Trophoblast cell (in vitro differentiated cells and primary cell): ENCODE measurements at regions not wholly inside any gene's neighbourhood (a gene's known extent, or its start where the extent isn't known, plus 50 kb on each side); places are given as distances from the start of the nearest gene placed in this dataset.
"Not testable (repeated sequence)": the region's sequence is repeated elsewhere in the genome, so short reads cannot be mapped to it uniquely, and the experiment has no call there.

Experiments
- DNase-seq, 2 donors: peaks; one replicate each; pipeline ENCODE4 v3.0.0-alpha.2; 2016
- H2AFZ ChIP-seq: 2 replicates; pipeline ENCODE4 v1.6.1; 2013; ENCODE audit warnings: low read length, moderate library complexity, mild to moderate bottlenecking; ENCODE audit not compliant: insufficient read depth, poor library complexity
- H2AK5ac ChIP-seq: 2 replicates; pipeline ENCODE4 v1.6.1; 2013; ENCODE audit warnings: mild to moderate bottlenecking, low read length
- H2BK120ac ChIP-seq: 2 replicates; pipeline ENCODE4 v1.6.1; 2013; ENCODE audit warnings: low read length, mild to moderate bottlenecking, moderate library complexity; ENCODE audit not compliant: insufficient read depth, poor library complexity
- H2BK12ac ChIP-seq: 2 replicates; pipeline ENCODE4 v1.6.1; 2013; ENCODE audit warnings: mild to moderate bottlenecking, low read length, moderate library complexity
- H2BK5ac ChIP-seq: 2 replicates; pipeline ENCODE4 v1.6.1; 2013; ENCODE audit warnings: low read length, low read depth, moderate library complexity, mild to moderate bottlenecking; ENCODE audit not compliant: poor library complexity
- H3K14ac ChIP-seq: 2 replicates; pipeline ENCODE4 v1.6.1; 2013; ENCODE audit warnings: mild to moderate bottlenecking, low read length
- H3K18ac ChIP-seq: 2 replicates; pipeline ENCODE4 v1.6.1; 2013; ENCODE audit warnings: mild to moderate bottlenecking, low read length
- H3K23ac ChIP-seq: 2 replicates; pipeline ENCODE4 v1.6.1; 2013; ENCODE audit warnings: low read length
- H3K27ac ChIP-seq: 2 replicates; pipeline ENCODE4 v1.5.1; 2013; ENCODE audit warnings: low read depth, mild to moderate bottlenecking, inconsistent platforms, low read length, moderate library complexity
- H3K27me3 ChIP-seq: 2 replicates; pipeline ENCODE4 v1.6.1; 2013; ENCODE audit warnings: inconsistent platforms, mild to moderate bottlenecking, low read length, moderate library complexity; ENCODE audit not compliant: insufficient read depth
- H3K36me3 ChIP-seq, 2 experiments: 1 replicate in 1 of 2; 2 replicates in 1 of 2; pipeline ENCODE4 v1.6.1; 2013; ENCODE audit warnings: low read length in 2 of 2, mild to moderate bottlenecking in 2 of 2, moderate library complexity in 1 of 2; ENCODE audit not compliant: insufficient read depth in 2 of 2, control insufficient read depth in 1 of 2
- H3K4ac ChIP-seq: 2 replicates; pipeline ENCODE4 v1.6.1; 2013; ENCODE audit warnings: low read depth, mild to moderate bottlenecking, low read length, moderate library complexity
- H3K4me1 ChIP-seq, 2 experiments: 1 replicate in 1 of 2; 2 replicates in 1 of 2; pipeline ENCODE4 v1.6.1; 2013; ENCODE audit warnings: low read length in 2 of 2, mild to moderate bottlenecking in 2 of 2, moderate library complexity in 1 of 2; ENCODE audit not compliant: insufficient read depth in 2 of 2, control insufficient read depth in 1 of 2
- H3K4me2 ChIP-seq: 2 replicates; pipeline ENCODE4 v1.6.1; 2013; ENCODE audit warnings: inconsistent platforms, mild to moderate bottlenecking, low read length, moderate library complexity
- H3K4me3 ChIP-seq: 2 replicates; pipeline ENCODE4 v1.5.1; 2013; ENCODE audit warnings: mild to moderate bottlenecking, low read depth, low read length, inconsistent platforms
- H3K79me1 ChIP-seq: one replicate; pipeline ENCODE4 v1.6.1; 2013; ENCODE audit warnings: low read length
- H3K79me2 ChIP-seq: 2 replicates; pipeline ENCODE4 v1.6.1; 2013; ENCODE audit warnings: low read length, mild to moderate bottlenecking; ENCODE audit not compliant: control insufficient read depth, insufficient read depth, poor library complexity
- H3K9ac ChIP-seq: 2 replicates; pipeline ENCODE4 v1.6.1; 2013; ENCODE audit warnings: mild to moderate bottlenecking, low read length
- H3K9me3 ChIP-seq: 2 replicates; pipeline ENCODE4 v1.6.1; 2013; ENCODE audit warnings: low read depth, mild to moderate bottlenecking, control low read depth, inconsistent platforms, low read length; ENCODE audit not compliant: insufficient read depth
- H4K12ac ChIP-seq: 2 replicates; pipeline ENCODE4 v1.6.1; 2013; ENCODE audit warnings: low read depth, mild to moderate bottlenecking, low read length, moderate library complexity
- H4K8ac ChIP-seq: 2 replicates; pipeline ENCODE4 v1.6.1; 2013; ENCODE audit warnings: low read depth, mild to moderate bottlenecking, low read length, moderate library complexity
- H4K91ac ChIP-seq: one replicate; pipeline ENCODE4 v1.6.1; 2013; ENCODE audit warnings: low read depth, mild to moderate bottlenecking, low read length, moderate library complexity
- WGBS: extraction: QIAGEN DNeasy Blood & Tissue Kit; methylation state at CpG from one replicate; pipeline ENCODE4 v1.1.7; 2013; ENCODE audit warnings: missing lambda C conversion rate; ENCODE audit not compliant: insufficient read length, insufficient coverage; ENCODE audit errors: extremely low coverage; 5-methylcytosine and 5-hydroxymethylcytosine counted together

DNA sequence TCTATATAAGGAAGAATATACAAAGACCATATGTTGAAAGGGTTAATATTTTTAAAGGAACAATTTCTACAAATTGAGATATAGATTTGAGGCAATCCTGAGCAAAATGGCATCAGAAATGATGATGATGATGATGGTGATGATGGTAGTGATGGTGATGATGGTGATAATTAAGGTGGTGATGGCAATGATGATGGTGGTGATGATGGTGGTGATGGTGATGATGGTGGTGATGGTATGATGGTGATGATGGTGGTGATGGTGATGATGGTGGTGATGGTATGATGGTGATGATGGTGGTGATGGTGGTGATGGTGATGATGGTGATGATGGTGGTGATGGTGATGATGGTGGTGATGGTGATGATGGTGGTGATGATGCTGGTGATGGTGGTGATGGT is 150.1 kb upstream of the IRX1 start:
- not testable (repeated sequence) for H3K27me3 ChIP-seq, H3K4me2 ChIP-seq, H2AK5ac ChIP-seq, H2AFZ ChIP-seq, H2BK120ac ChIP-seq, H4K8ac ChIP-seq, DNase-seq, H2BK5ac ChIP-seq, H3K23ac ChIP-seq, H3K79me1 ChIP-seq, H4K91ac ChIP-seq, H3K4ac ChIP-seq, H4K12ac ChIP-seq, H2BK12ac ChIP-seq, H3K18ac ChIP-seq, H3K14ac ChIP-seq, H3K36me3 ChIP-seq, H3K27ac ChIP-seq, H3K79me2 ChIP-seq, H3K9ac ChIP-seq, H3K4me1 ChIP-seq, H3K4me3 ChIP-seq
- H3K9me3 ChIP-seq: peaks cover 14% of the 10 kb centered on the region

DNA sequence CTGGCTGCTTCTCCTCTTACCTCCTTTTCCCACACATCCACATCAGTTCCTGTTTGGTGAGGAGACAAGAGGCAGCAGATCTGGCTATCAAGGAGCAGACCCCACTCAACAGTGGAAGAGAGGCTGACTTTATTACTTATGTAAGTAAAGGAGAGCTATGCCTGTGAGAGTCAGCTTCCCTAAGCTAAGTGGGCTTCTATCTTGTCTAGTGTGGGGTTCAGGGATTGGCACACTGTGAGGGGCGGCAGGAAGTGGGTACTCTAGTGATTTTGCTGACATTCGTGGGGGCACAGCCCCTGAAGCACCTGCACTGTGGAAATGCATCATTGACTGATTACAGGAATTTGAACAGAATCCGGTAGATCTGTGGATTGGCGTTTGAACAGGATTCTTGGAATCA is 163.5 kb upstream of the IRX1 start:
- Histone ChIP-seq H3K79me2 (no peaks in the 10 kb centered on the region), H3K4me2 (no peak overlapping the region), H3K9ac (no peak overlapping the region), H2BK120ac (no peak overlapping the region), H3K36me3 (no peaks in the 10 kb centered on the region), H2BK12ac (no peak overlapping the region), H3K14ac (no peak overlapping the region), H2AK5ac (no peak overlapping the region), H3K79me1 (no peaks in the 10 kb centered on the region), H3K4ac (no peak overlapping the region), H2BK5ac (no peak overlapping the region), H3K27me3 (no peaks in the 10 kb centered on the region), H4K91ac (no peak overlapping the region), H4K8ac (no peak overlapping the region), H2AFZ (no peak overlapping the region), H3K4me3 (no peak overlapping the region), H3K9me3 (no peaks in the 10 kb centered on the region), H3K4me1 (no peaks in the 10 kb centered on the region), H3K18ac (no peak overlapping the region), H3K27ac (no peak overlapping the region), H3K23ac (no peak overlapping the region), H4K12ac (no peak overlapping the region)
- WGBS: no CpG with 5 or more reads among the region's 4 CpGs
- no peak for DNase-seq

DNA sequence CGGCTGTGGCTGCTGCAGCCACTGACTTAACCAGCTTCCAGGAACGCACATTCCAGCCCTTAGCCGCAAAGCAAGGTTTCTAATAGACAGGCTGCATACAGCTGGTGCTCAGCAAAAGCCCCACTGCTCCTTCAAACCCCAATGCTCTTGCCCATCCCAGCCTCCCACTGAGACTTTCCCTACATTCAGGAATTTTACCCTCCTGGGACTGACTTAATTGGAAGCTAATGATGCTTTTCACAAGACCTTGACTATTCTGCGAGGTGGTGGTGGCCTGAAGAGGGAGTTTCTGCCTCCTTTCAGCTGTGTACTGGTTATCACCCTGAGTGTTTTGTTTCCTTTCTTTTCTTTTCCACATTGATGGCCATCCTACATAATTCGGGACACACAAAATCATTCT is 164.9 kb upstream of the IRX1 start:
- H2BK5ac ChIP-seq: no peak overlapping the region
- no peak overlapping the region for H3K4me3 ChIP-seq
- no CpG with 5 or more reads among the region's 5 CpGs for WGBS
- H2BK12ac ChIP-seq: no peak overlapping the region
- H3K18ac ChIP-seq: no peak overlapping the region
- no peak overlapping the region for H3K4ac ChIP-seq
- no peak overlapping the region for H2AK5ac ChIP-seq
- H2AFZ ChIP-seq: no peak overlapping the region
- H2BK120ac ChIP-seq: no peak overlapping the region
- H3K79me2 ChIP-seq: no peaks in the 10 kb centered on the region
- no peaks in the 10 kb centered on the region for H3K27me3 ChIP-seq
- H3K9me3 ChIP-seq: no peaks in the 10 kb centered on the region
- no peak overlapping the region for H4K8ac ChIP-seq
- no peak overlapping the region for H4K91ac ChIP-seq
- H3K4me2 ChIP-seq: no peak overlapping the region
- H3K36me3 ChIP-seq: no peaks in the 10 kb centered on the region
- H3K79me1 ChIP-seq: no peaks in the 10 kb centered on the region
- H3K14ac ChIP-seq: no peak overlapping the region
- H4K12ac ChIP-seq: no peak overlapping the region
- no peak overlapping the region for H3K23ac ChIP-seq
- no peaks in the 10 kb centered on the region for H3K4me1 ChIP-seq
- DNase-seq: no peak
- H3K9ac ChIP-seq: no peak overlapping the region
- H3K27ac ChIP-seq: no peak overlapping the region

DNA sequence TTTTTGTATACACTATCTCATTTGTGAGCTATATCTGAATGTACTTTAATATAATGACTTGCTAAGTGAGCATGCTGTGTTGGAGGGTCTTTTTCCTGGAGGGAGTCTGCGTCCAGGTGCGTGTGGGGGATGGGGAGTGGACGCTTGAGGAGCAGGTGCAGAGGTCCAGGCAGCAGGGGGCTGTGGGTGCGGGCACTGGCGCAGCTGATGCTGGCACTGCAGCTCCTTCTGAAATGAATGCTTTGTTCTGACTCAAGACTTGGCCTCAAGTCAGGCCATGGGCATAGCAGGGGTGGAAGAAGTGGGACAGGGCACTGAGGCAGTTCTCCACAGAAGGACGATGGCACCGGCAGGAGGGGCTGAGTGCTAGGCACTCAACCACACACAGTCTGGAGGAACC is 165.7 kb upstream of the IRX1 start:
- no peaks in the 10 kb centered on the region for H3K9me3 ChIP-seq
- no CpG with 5 or more reads among the region's 7 CpGs for WGBS

DNA sequence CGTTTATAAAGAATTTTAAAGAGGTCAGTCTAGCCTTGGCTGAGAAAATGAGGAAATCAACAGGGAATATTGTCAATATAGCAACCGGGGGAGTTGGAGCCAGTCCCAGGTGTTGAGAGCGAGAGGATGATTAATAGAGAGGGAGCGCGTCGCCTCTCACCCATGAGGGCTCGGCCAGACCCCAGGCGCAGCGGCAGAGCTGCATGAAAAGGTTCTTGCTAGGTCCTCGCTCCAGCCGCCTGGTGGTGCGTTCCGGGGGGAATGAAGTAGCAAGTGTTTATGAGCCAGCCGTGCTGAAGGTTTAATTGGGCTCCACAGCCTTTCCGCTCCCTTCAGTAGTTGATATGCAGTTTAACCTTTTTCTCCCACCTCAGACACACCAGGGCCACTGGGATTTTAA is 167.3 kb upstream of the IRX1 start:
- no peaks in the 10 kb centered on the region for H3K36me3 ChIP-seq
- no peak overlapping the region for H3K23ac ChIP-seq
- H3K79me2 ChIP-seq: no peaks in the 10 kb centered on the region
- H3K27me3 ChIP-seq: no peaks in the 10 kb centered on the region
- no peaks in the 10 kb centered on the region for H3K9me3 ChIP-seq
- H2AK5ac ChIP-seq: no peak overlapping the region
- no peak overlapping the region for H3K4ac ChIP-seq
- WGBS: no CpG with 5 or more reads among the region's 15 CpGs
- H4K8ac ChIP-seq: no peak overlapping the region
- no peak overlapping the region for H3K4me2 ChIP-seq
- H3K14ac ChIP-seq: no peak overlapping the region
- H3K4me3 ChIP-seq: no peak overlapping the region
- no peak overlapping the region for H3K27ac ChIP-seq
- no peaks in the 10 kb centered on the region for H3K79me1 ChIP-seq
- no peak overlapping the region for H2BK12ac ChIP-seq
- no peak overlapping the region for H2AFZ ChIP-seq
- no peak overlapping the region for H2BK5ac ChIP-seq
- H4K91ac ChIP-seq: no peak overlapping the region
- no peak overlapping the region for H2BK120ac ChIP-seq
- no peaks in the 10 kb centered on the region for H3K4me1 ChIP-seq
- H3K9ac ChIP-seq: no peak overlapping the region
- H4K12ac ChIP-seq: no peak overlapping the region
- no peak for DNase-seq
- H3K18ac ChIP-seq: no peak overlapping the region

More for the DNA sequence above, 165.7 kb upstream of the IRX1 start:
- no peak overlapping the region for H3K4me3 ChIP-seq
- no peaks in the 10 kb centered on the region for H3K79me1 ChIP-seq
- no peak for DNase-seq
- H3K27me3 ChIP-seq: no peaks in the 10 kb centered on the region
- no peak overlapping the region for H3K9ac ChIP-seq
- no peaks in the 10 kb centered on the region for H3K36me3 ChIP-seq
- no peaks in the 10 kb centered on the region for H3K4me1 ChIP-seq
- no peak overlapping the region for H3K14ac ChIP-seq
- H3K23ac ChIP-seq: no peak overlapping the region
- H4K8ac ChIP-seq: no peak overlapping the region
- no peak overlapping the region for H2BK120ac ChIP-seq
- H2BK5ac ChIP-seq: no peak overlapping the region
- H2AK5ac ChIP-seq: no peak overlapping the region
- H3K79me2 ChIP-seq: no peaks in the 10 kb centered on the region
- H3K4ac ChIP-seq: no peak overlapping the region
- H3K18ac ChIP-seq: no peak overlapping the region
- H3K27ac ChIP-seq: no peak overlapping the region
- H3K4me2 ChIP-seq: no peak overlapping the region
- no peak overlapping the region for H4K12ac ChIP-seq
- H2AFZ ChIP-seq: no peak overlapping the region
- H2BK12ac ChIP-seq: no peak overlapping the region
- no peak overlapping the region for H4K91ac ChIP-seq
